Mesothelial cell of epicardium (in vitro differentiated cells): ENCODE measurements at regions not wholly inside any gene's neighbourhood (a gene's known extent, or its start where the extent isn't known, plus 50 kb on each side); places are given as distances from the start of the nearest gene placed in this dataset.

ENCODE experiments used
- DNase-seq, 2 experiments: peaks; one replicate each; pipeline ENCODE4 v3.0.0; 2021; ENCODE audit warnings: low spot score in 2 of 2; ENCODE audit not compliant: unreplicated experiment in 2 of 2
- H3K27ac Mint-ChIP-seq: 2 replicates; pipeline ENCODE4 v1.8.0; 2021; ENCODE audit warnings: mixed read lengths
- H3K27me3 Mint-ChIP-seq: 2 replicates; pipeline ENCODE4 v1.8.0; 2021; ENCODE audit warnings: low read depth, mixed read lengths
- H3K36me3 Mint-ChIP-seq: 2 replicates; pipeline ENCODE4 v1.8.0; 2021; ENCODE audit warnings: mixed read lengths
- H3K4me1 Mint-ChIP-seq: 2 replicates; pipeline ENCODE4 v1.8.0; 2021; ENCODE audit warnings: mixed read lengths
- H3K4me3 Mint-ChIP-seq: 2 replicates; pipeline ENCODE4 v1.8.0; 2021; ENCODE audit warnings: mild to moderate bottlenecking, moderate library complexity, mixed read lengths
- H3K9me3 Mint-ChIP-seq: 2 replicates; pipeline ENCODE4 v1.8.0; 2021; ENCODE audit warnings: mixed read lengths
- CTCF ChIP-seq: fragments of 200-600 bp; sonication (generic); IDR thresholded peaks from one replicate; pipeline ENCODE4 v1.5.0; 2021; ENCODE audit warnings: antibody characterized with exemption; ENCODE audit not compliant: unreplicated experiment

- H3K9me3 Mint-ChIP-seq: no peaks in the 10 kb centered on the region
- H3K27ac Mint-ChIP-seq: no peak overlapping the region
- no peaks in the 10 kb centered on the region for H3K27me3 Mint-ChIP-seq
- peaks cover 27% of the 10 kb centered on the region for H3K4me1 Mint-ChIP-seq
- DNase-seq: no peak
- H3K4me3 Mint-ChIP-seq: no peak overlapping the region
- no peak for TF ChIP-seq CTCF
- no peaks in the 10 kb centered on the region for H3K36me3 Mint-ChIP-seq
Measured at GRCh38 chr4:108532738-108533137, 87.6 kb upstream of the RPL34 start.

DNA sequence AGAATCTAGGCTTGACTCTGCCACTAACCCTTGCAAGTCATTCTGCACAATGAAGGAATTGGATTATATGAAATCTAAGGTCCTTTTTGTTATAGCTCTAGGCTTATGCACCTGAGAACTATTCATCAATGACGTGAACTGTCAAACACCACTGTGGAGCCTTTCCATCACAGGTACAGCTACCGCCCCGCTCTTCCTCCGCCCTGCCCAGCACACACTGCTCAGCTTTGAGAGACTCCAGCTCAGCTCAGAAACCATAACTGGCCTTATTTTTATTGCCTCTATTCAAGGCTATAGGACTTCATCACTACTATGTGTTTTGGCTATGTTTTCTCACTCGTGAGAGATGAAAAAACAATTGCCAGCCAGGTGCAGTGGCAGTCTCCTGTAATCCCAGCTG is 88.2 kb upstream of the RPL34 start:
- DNase-seq: no peak
- Mint-ChIP-seq H3K36me3 (no peaks in the 10 kb centered on the region), H3K9me3 (no peaks in the 10 kb centered on the region), H3K27me3 (no peaks in the 10 kb centered on the region), H3K4me3 (no peak overlapping the region), H3K4me1 (peaks cover 25% of the 10 kb centered on the region), H3K27ac (no peak overlapping the region)
- TF ChIP-seq CTCF: no peak

- TF ChIP-seq CTCF: no peak
- Mint-ChIP-seq H3K4me3 (no peak overlapping the region), H3K9me3 (no peaks in the 10 kb centered on the region), H3K27me3 (no peaks in the 10 kb centered on the region), H3K4me1 (peaks cover 21% of the 10 kb centered on the region), H3K36me3 (no peaks in the 10 kb centered on the region), H3K27ac (no peak overlapping the region)
- no peak for DNase-seq
Measured at GRCh38 chr4:108531461-108531860, 88.9 kb upstream of the RPL34 start.

- DNase-seq: no peak
- Mint-ChIP-seq H3K27ac (no peak overlapping the region), H3K27me3 (no peaks in the 10 kb centered on the region), H3K4me1 (peaks cover 16% of the 10 kb centered on the region), H3K36me3 (no peaks in the 10 kb centered on the region), H3K4me3 (no peak overlapping the region), H3K9me3 (peaks cover 2% of the 10 kb centered on the region)
- no peak for TF ChIP-seq CTCF
Measured at GRCh38 chr4:108529984-108530905, 90.1 kb upstream of the RPL34 start.

DNA sequence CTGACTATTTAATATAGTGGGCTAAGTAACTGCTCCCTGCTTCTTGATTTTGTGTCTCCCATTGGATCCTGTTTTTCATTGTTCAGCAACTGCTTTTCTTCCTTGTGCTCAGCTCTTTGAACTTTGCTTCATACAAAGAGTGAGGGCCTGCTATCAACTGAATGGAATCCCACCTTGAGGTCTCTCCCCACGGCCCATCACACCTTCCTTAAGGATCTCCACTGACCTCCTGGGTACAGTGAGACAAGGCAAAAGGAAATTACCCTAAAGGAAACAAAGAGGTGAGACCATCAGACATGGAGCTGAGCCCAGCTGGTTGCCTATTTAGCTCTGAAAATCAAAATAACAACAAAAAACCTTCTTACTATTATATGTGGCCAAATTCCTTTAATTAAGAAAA is 91.3 kb upstream of the RPL34 start:
- no peaks in the 10 kb centered on the region for H3K36me3 Mint-ChIP-seq
- no peaks in the 10 kb centered on the region for H3K27me3 Mint-ChIP-seq
- peaks cover 13% of the 10 kb centered on the region for H3K4me1 Mint-ChIP-seq
- no peak overlapping the region for H3K4me3 Mint-ChIP-seq
- H3K9me3 Mint-ChIP-seq: peaks cover 10% of the 10 kb centered on the region
- H3K27ac Mint-ChIP-seq: no peak overlapping the region
- TF ChIP-seq CTCF: no peak
- DNase-seq: no peak
